K562 (cell line): ENCODE measurements at regions not wholly inside any gene's neighbourhood (a gene's known extent, or its start where the extent isn't known, plus 50 kb on each side); places are given as distances from the start of the nearest gene placed in this dataset.

ENCODE experiments used
- ATAC-seq: fragments of 200-7000 bp; cut with Tn5 transposase; 3 replicates; pipeline ENCODE4 v1.9.1; 2020; ENCODE audit warnings: moderate library complexity
- BruUV-seq: library from RNA; stranded (reverse); fragments of 400-500 nt; replicated peaks from 2 replicates; lab custom pipeline; 2021; lab: Mats Ljungman, UMichigan
- CTCF ChIA-PET: fragments of 300-600 bp; formaldehyde crosslinking; extraction: SDS; loops from one replicate; lab custom pipeline; 2021; ENCODE audit warnings: low intra/inter-chr PET ratio; lab: Yijun Ruan, JAX
- POLR2A ChIA-PET: fragments of 300-600, 350-650 bp; sonication (Branson Sonifier 250); formaldehyde crosslinking; extraction: SDS; loops from one replicate; lab custom pipeline; 2021; ENCODE audit warnings: antibody characterized with exemption, inconsistent platforms; lab: Yijun Ruan, JAX
- DNase-seq, 4 experiments: peaks; one replicate each; pipeline versions ENCODE4 v3.0.0 to v3.0.0-alpha.2; 2011 to 2018; ENCODE audit warnings: low spot score in 3 of 4, mixed read lengths in 3 of 4; ENCODE audit errors: extremely low read depth in 1 of 4
- FAIRE-seq: peaks from 2 replicates; lab custom pipeline; 2011; peaks lifted over from hg19 to GRCh38; lab: Jason Lieb, UNC
- H2AFZ ChIP-seq: 2 replicates; pipeline ENCODE4 v1.6.0; 2011; ENCODE audit warnings: low read depth, low read length, control low read depth, inconsistent platforms
- H3K27ac ChIP-seq: fragments of 200-600 bp; 3 replicates; pipeline ENCODE4 v1.8.0; 2011; ENCODE audit warnings: low read depth, mild to moderate bottlenecking, control low read depth, inconsistent platforms, low read length, moderate library complexity, mixed read lengths; ENCODE audit errors: extremely low read depth
- H3K27me3 ChIP-seq, 2 experiments: fragments of 300-600 bp in 1 of 2; 2 replicates in 1 of 2; 3 replicates in 1 of 2; pipeline versions ENCODE4 v1.6.0 to v1.8.0; 2011; ENCODE audit warnings: inconsistent platforms in 2 of 2, low read length in 2 of 2, mild to moderate bottlenecking in 1 of 2, mixed read lengths in 1 of 2, moderate library complexity in 1 of 2; ENCODE audit not compliant: control insufficient read depth in 2 of 2, insufficient read depth in 2 of 2
- H3K36me3 ChIP-seq: fragments of 300-600 bp; 3 replicates; pipeline ENCODE4 v1.8.0; 2011; ENCODE audit warnings: mild to moderate bottlenecking, low read length, inconsistent platforms; ENCODE audit not compliant: control insufficient read depth, insufficient read depth
- H3K4me1 ChIP-seq, 2 experiments: fragments of 200-600 bp in 1 of 2; replicated peaks in 1 of 2; 2 replicates in 1 of 2; 3 replicates in 1 of 2; pipeline versions ENCODE4 v1.5.1 to v1.8.0; 2011; ENCODE audit warnings: inconsistent platforms in 2 of 2, low read length in 2 of 2, mild to moderate bottlenecking in 1 of 2, mixed read lengths in 1 of 2, moderate library complexity in 1 of 2; ENCODE audit not compliant: control insufficient read depth in 2 of 2, insufficient read depth in 2 of 2
- H3K4me2 ChIP-seq: 2 replicates; pipeline ENCODE4 v1.6.1; 2011; ENCODE audit warnings: low read length, control low read depth, inconsistent platforms, mixed read lengths; ENCODE audit not compliant: insufficient read depth
- H3K4me3 ChIP-seq: fragments of 200-600 bp; sonication (generic), shearing (Covaris generic); 2 replicates; pipeline ENCODE4 v1.5.1; 2016; ENCODE audit warnings: control low read depth, inconsistent platforms
- H3K79me2 ChIP-seq: fragments of 200-600 bp; 3 replicates; pipeline ENCODE4 v1.8.0; 2011; ENCODE audit warnings: low read length, inconsistent platforms; ENCODE audit not compliant: control insufficient read depth, insufficient read depth
- H3K9ac ChIP-seq, 2 experiments: 2 replicates each; pipeline versions ENCODE4 v1.6.0 to v1.6.1; 2011; ENCODE audit warnings: low read depth in 2 of 2, low read length in 2 of 2, control low read depth in 1 of 2, inconsistent platforms in 1 of 2, mild to moderate bottlenecking in 1 of 2, mixed read lengths in 1 of 2; ENCODE audit not compliant: insufficient read depth in 1 of 2
- H3K9me1 ChIP-seq: one replicate; pipeline ENCODE4 v1.6.0; 2011; ENCODE audit warnings: inconsistent platforms, mild to moderate bottlenecking, low read length, moderate library complexity; ENCODE audit not compliant: control insufficient read depth, insufficient read depth
- H3K9me3 ChIP-seq: replicated peaks from 2 replicates; pipeline ENCODE4 v1.5.1; 2011; ENCODE audit warnings: low read depth, low read length, inconsistent platforms; ENCODE audit not compliant: control insufficient read depth, insufficient read depth
- H4K20me1 ChIP-seq: replicated peaks from 2 replicates; pipeline ENCODE4 v1.6.1; 2011; ENCODE audit warnings: low read length, inconsistent platforms, mixed read lengths; ENCODE audit not compliant: control insufficient read depth, insufficient read depth
- DACH1 ChIP-seq: fragments of 450-650 bp; IDR thresholded peaks from 2 replicates; pipeline ENCODE4 v1.6.1; 2018; ENCODE audit not compliant: partially characterized antibody
- FOXA1 ChIP-seq: fragments of 450-650 bp; IDR thresholded peaks from 2 replicates; pipeline ENCODE4 v1.6.1; 2016; ENCODE audit warnings: mild to moderate bottlenecking, borderline replicate concordance
- MLLT1 ChIP-seq, 2 experiments: fragments of 450-650 bp; IDR thresholded peaks; 2 replicates each; pipeline ENCODE4 v1.6.1; 2016
- NFE2 ChIP-seq: IDR thresholded peaks from 2 replicates; pipeline ENCODE4 v1.6.1; 2014; ENCODE audit warnings: antibody characterized with exemption, low read depth
- NFYB ChIP-seq: IDR thresholded peaks from 2 replicates; pipeline ENCODE4 v1.6.1; 2011; ENCODE audit warnings: mild to moderate bottlenecking, moderate library complexity; ENCODE audit not compliant: insufficient read length; ENCODE audit errors: extremely low read depth
- PREB ChIP-seq: sonication (generic); formaldehyde crosslinking; IDR thresholded peaks from 2 replicates; pipeline ENCODE4 v1.8.1; 2023; ENCODE audit warnings: mild to moderate bottlenecking, missing genetic modification reagents
- SMAD4 ChIP-seq: fragments of 250-450 bp; sonication (Bioruptor Pico); conservative IDR thresholded peaks from 2 replicates; pipeline ENCODE4 v1.8.0; 2021; ENCODE audit warnings: inconsistent platforms, mild to moderate bottlenecking, moderate library complexity
- SRSF9 ChIP-seq: fragments of 200-400 bp; formaldehyde crosslinking; IDR thresholded peaks from 2 replicates; pipeline ENCODE4 v1.6.1; 2017; ENCODE audit warnings: low read depth, low read length, borderline replicate concordance
- WGBS: fragments of 100-300 bp; shearing (Covaris generic); methylation state at CpG from one replicate; pipeline ENCODE4 v1.1.6; 2016; ENCODE audit warnings: low coverage, mixed read lengths; ENCODE audit not compliant: insufficient coverage; ENCODE audit errors: missing lambda C conversion rate; 5-methylcytosine and 5-hydroxymethylcytosine counted together
- in situ Hi-C: fragments of 300-500 bp; cut with MboI; formaldehyde crosslinking; loops from 4 replicates; pipeline ENCODE4 v1.15.0; 2018; ENCODE audit warnings: inconsistent platforms, mixed read lengths
- intact Hi-C: fragments of 100-400 bp; cut with micrococcal nuclease; formaldehyde crosslinking; loops from 2 replicates; pipeline ENCODE4 v1.14.2; 2022

GRCh38 chr7:46143949-46144917, 223.2 kb upstream of the IGFBP3 start:
- Histone ChIP-seq H4K20me1 (no peaks in the 10 kb centered on the region), H3K4me1 (no peaks in the 10 kb centered on the region), H3K79me2 (no peaks in the 10 kb centered on the region), H3K9me3 (no peaks in the 10 kb centered on the region), H3K4me2 (no peak overlapping the region), H3K9ac (no peak overlapping the region), H3K27me3 (no peaks in the 10 kb centered on the region), H3K4me3 (no peak overlapping the region), H3K9me1 (no peaks in the 10 kb centered on the region)
- 2% methylated on average over 4 of the region's 4 CpGs for WGBS
- no TSS peak for BruUV-seq
- in situ Hi-C loops = no loop called here
- FAIRE-seq = no peak
- intact Hi-C loops = no loop called here
- no peak for DNase-seq
- no peak for TF ChIP-seq FOXA1
- no peak for TF ChIP-seq PREB (CRISPR knock-in tag)
- no peak for TF ChIP-seq DACH1
- TF ChIP-seq, all 486 proteins: peak for 0
- no peak overlapping the region for H3K27ac ChIP-seq
- no peaks in the 10 kb centered on the region for H3K36me3 ChIP-seq
- ATAC-seq = no peak
- H2AFZ ChIP-seq = no peak overlapping the region
- ChIA-PET CTCF (no interaction called here), POLR2A (no interaction called here)

GRCh38 chr7:46143421-46143820, 222.3 kb upstream of the IGFBP3 start:
- BruUV-seq = no TSS peak
- Histone ChIP-seq H3K4me2 (no peak overlapping the region), H3K9ac (no peak overlapping the region), H3K9me1 (no peaks in the 10 kb centered on the region), H4K20me1 (no peaks in the 10 kb centered on the region), H2AFZ (no peak overlapping the region), H3K27ac (no peak overlapping the region), H3K9me3 (no peaks in the 10 kb centered on the region), H3K27me3 (no peaks in the 10 kb centered on the region), H3K36me3 (no peaks in the 10 kb centered on the region), H3K4me3 (no peak overlapping the region), H3K79me2 (no peaks in the 10 kb centered on the region), H3K4me1 (no peaks in the 10 kb centered on the region)
- intact Hi-C loops (no loop called here), in situ Hi-C loops (no loop called here)
- DNase-seq (no peak), ATAC-seq (no peak), FAIRE-seq (no peak)
- WGBS = 0% methylated on average over 2 of the region's 2 CpGs
- TF ChIP-seq SRSF9 (no peak), NFYB (no peak), SMAD4 (CRISPR knock-in tag) (no peak), MLLT1 (IDR thresholded peaks at IDR 0.05) (no peak), NFE2 (no peak)
- POLR2A ChIA-PET = no interaction called here
- CTCF ChIA-PET = no interaction called here
